ENCODE measurements at regions not wholly inside any gene's neighbourhood (a gene's known extent, or its start where the extent isn't known, plus 50 kb on each side); places are given as distances from the start of the nearest gene placed in this dataset.

DNA sequence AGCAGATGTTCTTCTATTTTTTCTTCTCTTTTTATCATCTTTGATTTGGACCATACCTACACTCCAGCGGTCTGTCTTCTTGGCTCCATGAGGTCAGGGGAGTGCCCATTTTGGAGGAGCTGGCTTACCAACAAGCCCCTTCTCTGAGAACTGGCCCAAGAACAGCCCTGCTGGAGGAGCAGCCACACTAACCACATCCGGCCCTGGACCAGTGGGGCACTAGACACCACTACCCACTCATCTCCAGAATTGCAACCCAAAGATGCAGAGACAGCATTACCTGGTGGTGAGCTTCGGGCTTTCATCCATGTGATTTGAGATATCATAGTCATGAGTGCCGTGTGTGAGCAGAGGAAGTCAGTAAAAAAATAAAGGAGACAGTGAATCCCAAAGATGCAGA lies 599.4 kb upstream of the CDH4 start:
- H3K27ac ChIP-seq, result no peak overlapping the region
- TF ChIP-seq, protein P1, sequence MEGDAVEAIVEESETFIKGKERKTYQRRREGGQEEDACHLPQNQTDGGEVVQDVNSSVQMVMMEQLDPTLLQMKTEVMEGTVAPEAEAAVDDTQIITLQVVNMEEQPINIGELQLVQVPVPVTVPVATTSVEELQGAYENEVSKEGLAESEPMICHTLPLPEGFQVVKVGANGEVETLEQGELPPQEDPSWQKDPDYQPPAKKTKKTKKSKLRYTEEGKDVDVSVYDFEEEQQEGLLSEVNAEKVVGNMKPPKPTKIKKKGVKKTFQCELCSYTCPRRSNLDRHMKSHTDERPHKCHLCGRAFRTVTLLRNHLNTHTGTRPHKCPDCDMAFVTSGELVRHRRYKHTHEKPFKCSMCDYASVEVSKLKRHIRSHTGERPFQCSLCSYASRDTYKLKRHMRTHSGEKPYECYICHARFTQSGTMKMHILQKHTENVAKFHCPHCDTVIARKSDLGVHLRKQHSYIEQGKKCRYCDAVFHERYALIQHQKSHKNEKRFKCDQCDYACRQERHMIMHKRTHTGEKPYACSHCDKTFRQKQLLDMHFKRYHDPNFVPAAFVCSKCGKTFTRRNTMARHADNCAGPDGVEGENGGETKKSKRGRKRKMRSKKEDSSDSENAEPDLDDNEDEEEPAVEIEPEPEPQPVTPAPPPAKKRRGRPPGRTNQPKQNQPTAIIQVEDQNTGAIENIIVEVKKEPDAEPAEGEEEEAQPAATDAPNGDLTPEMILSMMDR (conservative IDR thresholded peaks at IDR 0.05), result no peak

DNA sequence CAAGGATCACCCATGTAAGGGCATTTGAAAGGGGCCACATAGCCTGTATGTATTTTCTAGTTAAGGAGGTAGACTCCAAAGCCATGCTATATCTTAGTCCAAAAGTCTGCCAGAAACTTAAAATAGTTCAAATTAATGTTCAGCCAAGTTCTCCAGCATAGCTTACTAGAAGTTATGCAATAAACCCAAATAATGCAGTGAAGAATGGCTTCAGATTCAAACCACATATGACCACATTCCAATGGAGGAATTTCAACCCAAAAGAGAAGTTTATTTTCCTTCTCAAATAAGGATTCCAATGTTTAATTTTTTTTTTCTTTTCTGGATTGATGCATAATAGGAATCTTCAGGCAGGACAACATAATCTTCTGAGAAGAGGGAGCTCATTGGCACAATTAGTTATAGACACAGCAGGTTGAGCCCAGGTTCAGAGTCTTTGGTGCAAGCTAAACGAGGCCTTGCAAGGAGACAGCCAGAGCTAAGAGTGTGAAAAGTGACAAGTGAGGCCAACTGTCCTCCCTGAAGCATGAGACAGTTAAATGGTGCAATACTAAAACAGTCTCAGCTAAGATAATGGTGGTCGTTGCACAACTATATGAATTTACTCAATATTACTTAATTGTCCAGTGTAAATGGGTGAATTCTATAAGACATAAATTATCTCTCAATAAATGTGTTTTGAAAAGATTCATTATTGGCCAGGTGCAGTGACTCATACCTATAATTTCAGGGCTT lies 598.8 kb upstream of the CDH4 start:
- no peak overlapping the region for H3K27ac ChIP-seq
- TF ChIP-seq, protein P1 (conservative IDR thresholded peaks at IDR 0.05), result no peak

DNA sequence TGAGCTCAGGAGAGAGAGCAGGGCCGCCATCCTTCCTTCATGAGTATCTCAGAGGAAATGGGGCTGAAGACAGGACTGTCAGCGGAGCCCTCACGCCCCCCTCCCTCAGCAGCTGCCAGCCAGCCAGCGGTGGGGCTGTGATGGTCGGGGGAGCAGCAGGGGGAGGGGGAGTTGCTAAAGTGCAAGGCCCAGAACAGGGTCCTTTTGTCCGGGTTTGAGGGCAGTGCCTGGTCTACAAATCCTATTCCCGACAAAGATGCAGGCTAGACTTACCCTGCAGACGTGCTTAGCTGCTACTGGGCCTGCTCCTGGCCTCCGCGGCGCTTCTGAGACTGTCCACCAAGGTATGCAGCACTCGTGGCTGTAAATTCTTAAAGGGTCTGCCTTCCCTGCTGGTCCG lies 593.4 kb upstream of the CDH4 start:
- TF ChIP-seq, protein P1 (conservative IDR thresholded peaks at IDR 0.05), result no peak
- no peak overlapping the region for H3K27ac ChIP-seq

DNA sequence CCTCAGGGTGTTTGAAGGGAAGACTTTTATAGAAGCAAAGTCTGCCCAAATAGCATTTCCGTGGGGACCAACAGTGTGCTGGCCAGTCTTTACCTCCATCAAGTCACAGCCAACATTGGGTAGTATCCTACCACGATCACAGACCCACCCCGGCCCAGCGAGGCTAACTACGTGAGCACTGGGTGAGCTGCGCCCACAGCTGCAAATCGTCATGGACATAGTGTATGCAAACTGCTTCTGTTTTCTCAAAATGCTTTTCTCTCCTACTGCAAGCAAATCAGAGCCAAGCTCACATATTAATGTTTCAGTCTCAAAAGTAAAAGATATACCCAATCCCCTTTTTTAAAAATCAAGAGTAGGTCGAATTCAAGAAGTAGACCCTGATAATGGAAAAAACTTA lies 592.8 kb upstream of the CDH4 start:
- TF ChIP-seq, protein P1 (conservative IDR thresholded peaks at IDR 0.05), result no peak
- no peak overlapping the region for H3K27ac ChIP-seq

DNA sequence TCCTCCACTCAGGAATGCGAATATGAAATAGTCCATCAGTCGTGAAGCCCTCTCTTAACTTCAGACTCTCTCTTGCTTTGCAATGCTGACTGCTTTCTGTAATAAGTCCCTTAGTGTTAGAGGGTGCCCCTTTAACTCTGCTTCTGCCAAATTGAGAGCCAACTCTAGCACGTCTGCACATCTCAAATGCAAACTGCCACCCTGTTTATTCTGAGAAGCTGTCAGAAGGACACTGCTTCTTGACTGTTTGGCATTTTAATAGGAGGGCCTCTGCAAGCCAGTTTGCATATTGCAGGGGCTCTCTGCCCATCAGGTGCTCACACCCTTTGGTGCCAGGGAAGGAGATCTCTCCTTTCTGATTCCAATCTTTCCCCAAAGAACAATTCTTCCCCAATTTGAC lies 589.8 kb upstream of the CDH4 start:
- H3K27ac ChIP-seq, result no peak overlapping the region
- TF ChIP-seq, protein P1 (conservative IDR thresholded peaks at IDR 0.05), result no peak

DNA sequence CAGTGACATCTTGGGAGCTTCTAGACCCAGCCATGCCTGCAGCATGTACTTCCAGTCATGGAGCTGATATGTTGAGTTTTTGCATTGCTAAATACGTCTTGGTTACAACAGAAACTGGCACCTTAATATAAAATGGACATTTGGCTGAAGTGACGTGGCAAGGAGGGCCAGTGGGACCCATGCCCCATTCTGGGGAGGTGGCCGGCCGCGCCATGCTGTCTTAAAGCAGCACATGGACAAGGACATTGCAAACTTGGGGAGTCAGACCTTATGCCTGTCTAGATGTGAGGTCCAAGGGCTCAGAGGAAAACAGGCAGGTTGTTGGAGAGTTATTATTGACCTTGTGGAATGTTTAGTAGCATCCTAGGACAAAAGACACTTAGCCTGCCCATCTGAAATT lies 588.0 kb upstream of the CDH4 start:
- TF ChIP-seq, protein P1 (conservative IDR thresholded peaks at IDR 0.05), result no peak
- no peak overlapping the region for H3K27ac ChIP-seq

DNA sequence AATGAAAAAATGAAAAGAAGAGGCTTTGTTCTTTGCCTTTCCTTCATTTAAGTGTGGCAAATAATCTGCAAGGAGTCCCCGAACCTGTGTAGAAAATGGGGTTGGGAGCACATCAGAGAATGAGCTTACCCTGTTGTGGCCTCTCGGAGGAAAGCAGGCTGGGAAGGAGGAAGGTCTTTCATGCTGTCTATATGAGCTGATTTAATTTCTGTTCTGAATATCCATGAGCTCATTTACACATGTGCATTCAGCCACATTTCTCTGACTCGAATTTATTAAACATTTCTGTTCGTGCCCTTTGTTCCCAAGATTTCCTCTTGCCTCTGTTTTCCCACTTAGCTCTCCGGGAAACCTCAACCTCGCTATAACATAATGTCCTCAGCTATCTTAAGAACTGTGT lies 584.4 kb upstream of the CDH4 start:
- no peak overlapping the region for H3K27ac ChIP-seq
- TF ChIP-seq, protein P1 (conservative IDR thresholded peaks at IDR 0.05), result no peak
